ENCODE measurements at regions not wholly inside any gene's neighbourhood (a gene's known extent, or its start where the extent isn't known, plus 50 kb on each side); places are given as distances from the start of the nearest gene placed in this dataset.

DNA sequence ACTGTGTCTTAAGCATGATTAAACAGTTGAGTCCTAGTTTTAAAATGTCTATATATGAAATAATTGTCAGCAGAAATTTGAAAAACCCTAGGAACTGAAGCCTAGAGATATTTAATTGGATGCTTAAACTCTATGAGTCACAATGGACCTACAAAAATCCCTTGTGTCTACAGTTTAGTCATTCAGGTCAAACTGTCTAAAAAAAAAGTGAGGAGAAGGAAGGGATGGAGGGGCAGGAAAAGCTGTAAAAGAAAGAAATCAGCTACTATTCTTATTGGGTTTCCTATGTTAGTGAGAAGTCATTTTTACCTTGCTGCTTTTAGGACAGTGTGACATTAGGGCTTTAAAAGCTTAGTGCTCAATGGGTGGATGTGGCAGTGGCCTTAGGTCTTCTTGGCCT lies 406.1 kb upstream of the FZD8 start:
- TF ChIP-seq, protein P1, sequence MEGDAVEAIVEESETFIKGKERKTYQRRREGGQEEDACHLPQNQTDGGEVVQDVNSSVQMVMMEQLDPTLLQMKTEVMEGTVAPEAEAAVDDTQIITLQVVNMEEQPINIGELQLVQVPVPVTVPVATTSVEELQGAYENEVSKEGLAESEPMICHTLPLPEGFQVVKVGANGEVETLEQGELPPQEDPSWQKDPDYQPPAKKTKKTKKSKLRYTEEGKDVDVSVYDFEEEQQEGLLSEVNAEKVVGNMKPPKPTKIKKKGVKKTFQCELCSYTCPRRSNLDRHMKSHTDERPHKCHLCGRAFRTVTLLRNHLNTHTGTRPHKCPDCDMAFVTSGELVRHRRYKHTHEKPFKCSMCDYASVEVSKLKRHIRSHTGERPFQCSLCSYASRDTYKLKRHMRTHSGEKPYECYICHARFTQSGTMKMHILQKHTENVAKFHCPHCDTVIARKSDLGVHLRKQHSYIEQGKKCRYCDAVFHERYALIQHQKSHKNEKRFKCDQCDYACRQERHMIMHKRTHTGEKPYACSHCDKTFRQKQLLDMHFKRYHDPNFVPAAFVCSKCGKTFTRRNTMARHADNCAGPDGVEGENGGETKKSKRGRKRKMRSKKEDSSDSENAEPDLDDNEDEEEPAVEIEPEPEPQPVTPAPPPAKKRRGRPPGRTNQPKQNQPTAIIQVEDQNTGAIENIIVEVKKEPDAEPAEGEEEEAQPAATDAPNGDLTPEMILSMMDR (IDR thresholded peaks at IDR 0.05; ENCODE audit: low read depth, low read length): no peak
- TF ChIP-seq EZH2phosphoT487 (IDR thresholded peaks at IDR 0.05; ENCODE audit: low read depth): no peak

All from OCI-LY3 (cell line).